K562 (cell line): ENCODE measurements at regions not wholly inside any gene's neighbourhood (a gene's known extent, or its start where the extent isn't known, plus 50 kb on each side); places are given as distances from the start of the nearest gene placed in this dataset.

Experiments
- FOXJ3 ChIP-seq: sonication (generic); formaldehyde crosslinking; IDR thresholded peaks from 2 replicates; pipeline ENCODE4 v1.4.0; 2020; ENCODE audit warnings: mild to moderate bottlenecking, missing genetic modification reagents
- ID3 ChIP-seq, 2 experiments: fragments of 250-450 bp in 1 of 2; fragments of 450-650 bp in 1 of 2; sonication (Bioruptor Pico) in 1 of 2; IDR thresholded peaks; 2 replicates each; pipeline versions ENCODE4 v1.6.1 to v1.8.0; 2016 to 2021; ENCODE audit warnings: mild to moderate bottlenecking in 2 of 2, moderate library complexity in 2 of 2, missing compliant biosample characterization in 1 of 2, missing genetic modification characterization in 1 of 2
- NR2C2 ChIP-seq, 2 experiments: fragments of 200-800 bp in 1 of 2; sonication (Bioruptor generic) in 1 of 2; sonication (generic) in 1 of 2; formaldehyde crosslinking in 1 of 2; IDR thresholded peaks; 2 replicates each; pipeline versions ENCODE4 v1.6.1 to v1.8.0; 2016 to 2022; ENCODE audit warnings: mild to moderate bottlenecking in 1 of 2, missing compliant biosample characterization in 1 of 2, missing genetic modification characterization in 1 of 2, missing genetic modification reagents in 1 of 2
- NR3C1 ChIP-seq: sonication (generic); formaldehyde crosslinking; IDR thresholded peaks from 2 replicates; pipeline ENCODE4 v1.8.1; 2022; ENCODE audit warnings: missing genetic modification reagents
- POLR2A ChIP-seq: fragments of 450-650 bp; conservative IDR thresholded peaks from 2 replicates; pipeline ENCODE4 v1.6.1; 2016
- POLR2AphosphoS5 ChIP-seq: IDR thresholded peaks from 2 replicates; pipeline ENCODE4 v1.6.1; 2011; ENCODE audit warnings: mild to moderate bottlenecking, low read depth, low read length, moderate library complexity; ENCODE audit not compliant: control insufficient read depth, insufficient read depth

- no peak for TF ChIP-seq POLR2A
- TF ChIP-seq NR3C1 (CRISPR knock-in tag): no peak
- TF ChIP-seq FOXJ3 (CRISPR knock-in tag): no peak
- no peak for TF ChIP-seq NR2C2 (CRISPR knock-in tag; IDR thresholded peaks at IDR 0.05)
- no peak for TF ChIP-seq NR2C2 (tag; IDR thresholded peaks at IDR 0.05)
- TF ChIP-seq POLR2AphosphoS5: no peak
- no peak for TF ChIP-seq ID3 (CRISPR knock-in tag; IDR thresholded peaks at IDR 0.05)
- no peak for TF ChIP-seq ID3 (tag; IDR thresholded peaks at IDR 0.05)
Measured at GRCh38 chr4:152064282-152064681, 303.5 kb upstream of the GATB start.
